Rectal smooth muscle tissue (tissue), 1 donor: ENCODE measurements at regions not wholly inside any gene's neighbourhood (a gene's known extent, or its start where the extent isn't known, plus 50 kb on each side); places are given as distances from the start of the nearest gene placed in this dataset.

Source experiments
- H3K27ac ChIP-seq: one replicate; pipeline ENCODE4 v1.7.0; 2013; ENCODE audit warnings: low read depth, low read length, inconsistent platforms
- H3K27me3 ChIP-seq: one replicate; pipeline ENCODE4 v1.7.0; 2013; ENCODE audit warnings: low read length; ENCODE audit not compliant: control insufficient read depth, insufficient read depth
- H3K36me3 ChIP-seq: one replicate; pipeline ENCODE4 v1.7.0; 2013; ENCODE audit warnings: low read length; ENCODE audit not compliant: control insufficient read depth, insufficient read depth
- H3K4me1 ChIP-seq: one replicate; pipeline ENCODE4 v1.7.0; 2013; ENCODE audit warnings: low read length; ENCODE audit not compliant: control insufficient read depth, insufficient read depth
- H3K4me3 ChIP-seq: one replicate; pipeline ENCODE4 v1.7.0; 2013; ENCODE audit warnings: low read length
- H3K9ac ChIP-seq: one replicate; pipeline ENCODE4 v1.7.0; 2013; ENCODE audit warnings: low read length

- H3K27ac ChIP-seq = no peak overlapping the region
- H3K27me3 ChIP-seq = no peaks in the 10 kb centered on the region
- H3K9ac ChIP-seq = no peak overlapping the region
- H3K36me3 ChIP-seq = no peaks in the 10 kb centered on the region
- H3K4me3 ChIP-seq = no peak overlapping the region
- no peaks in the 10 kb centered on the region for H3K4me1 ChIP-seq
Measured at GRCh38 chr3:106880206-106880605, 497.0 kb upstream of the CCDC54 start.

- Histone ChIP-seq H3K27me3 (no peaks in the 10 kb centered on the region), H3K4me1 (no peaks in the 10 kb centered on the region), H3K9ac (no peak overlapping the region)
Measured at GRCh38 chr3:106881186-106881585, 496.1 kb upstream of the CCDC54 start.

GRCh38 chr3:106882297-106882696 is 494.9 kb upstream of the CCDC54 start:
- H3K27me3 ChIP-seq = no peaks in the 10 kb centered on the region
- H3K9ac ChIP-seq = no peak overlapping the region
- no peak overlapping the region for H3K4me3 ChIP-seq
- no peak overlapping the region for H3K27ac ChIP-seq
- H3K36me3 ChIP-seq = no peaks in the 10 kb centered on the region
- no peaks in the 10 kb centered on the region for H3K4me1 ChIP-seq

More at GRCh38 chr3:106881186-106881585, 496.1 kb upstream of the CCDC54 start:
- Histone ChIP-seq H3K4me3 (no peak overlapping the region), H3K36me3 (no peaks in the 10 kb centered on the region), H3K27ac (no peak overlapping the region)

GRCh38 chr3:106906074-106906473 is 471.2 kb upstream of the CCDC54 start:
- H3K36me3 ChIP-seq = no peaks in the 10 kb centered on the region
- no peak overlapping the region for H3K9ac ChIP-seq
- H3K4me3 ChIP-seq = no peak overlapping the region
- H3K27ac ChIP-seq = no peak overlapping the region
- H3K4me1 ChIP-seq = no peaks in the 10 kb centered on the region
- H3K27me3 ChIP-seq = no peaks in the 10 kb centered on the region

- no peak overlapping the region for H3K4me3 ChIP-seq
- no peak overlapping the region for H3K27ac ChIP-seq
- H3K4me1 ChIP-seq = no peaks in the 10 kb centered on the region
- H3K27me3 ChIP-seq = no peaks in the 10 kb centered on the region
- no peaks in the 10 kb centered on the region for H3K36me3 ChIP-seq
- no peak overlapping the region for H3K9ac ChIP-seq
Measured at GRCh38 chr3:106908181-106908938, 468.9 kb upstream of the CCDC54 start.

- Histone ChIP-seq H3K27me3 (no peaks in the 10 kb centered on the region), H3K27ac (no peak overlapping the region), H3K9ac (no peak overlapping the region), H3K4me3 (no peak overlapping the region), H3K4me1 (no peaks in the 10 kb centered on the region), H3K36me3 (no peaks in the 10 kb centered on the region)
Measured at GRCh38 chr3:106913111-106913698, 464.0 kb upstream of the CCDC54 start.

GRCh38 chr3:106913966-106914365 is 463.3 kb upstream of the CCDC54 start:
- Histone ChIP-seq H3K27me3 (no peaks in the 10 kb centered on the region), H3K36me3 (no peaks in the 10 kb centered on the region), H3K4me3 (no peak overlapping the region), H3K4me1 (no peaks in the 10 kb centered on the region), H3K9ac (no peak overlapping the region), H3K27ac (no peak overlapping the region)

GRCh38 chr3:106920609-106921008 is 456.6 kb upstream of the CCDC54 start:
- Histone ChIP-seq H3K4me1 (no peaks in the 10 kb centered on the region), H3K9ac (no peak overlapping the region), H3K27me3 (no peaks in the 10 kb centered on the region)

GRCh38 chr3:106929081-106929480 is 448.2 kb upstream of the CCDC54 start:
- Histone ChIP-seq H3K9ac (no peak overlapping the region), H3K4me1 (no peaks in the 10 kb centered on the region), H3K36me3 (no peaks in the 10 kb centered on the region), H3K27ac (no peak overlapping the region), H3K4me3 (no peak overlapping the region), H3K27me3 (no peaks in the 10 kb centered on the region)

More at GRCh38 chr3:106920609-106921008, 456.6 kb upstream of the CCDC54 start:
- Histone ChIP-seq H3K4me3 (no peak overlapping the region), H3K27ac (no peak overlapping the region), H3K36me3 (no peaks in the 10 kb centered on the region)

- Histone ChIP-seq H3K27ac (no peak overlapping the region), H3K27me3 (no peaks in the 10 kb centered on the region), H3K9ac (no peak overlapping the region), H3K36me3 (no peaks in the 10 kb centered on the region), H3K4me3 (no peak overlapping the region), H3K4me1 (no peaks in the 10 kb centered on the region)
Measured at GRCh38 chr3:106930086-106930485, 447.2 kb upstream of the CCDC54 start.

- Histone ChIP-seq H3K9ac (no peak overlapping the region), H3K4me1 (no peaks in the 10 kb centered on the region), H3K36me3 (no peaks in the 10 kb centered on the region), H3K4me3 (no peak overlapping the region), H3K27ac (no peak overlapping the region), H3K27me3 (no peaks in the 10 kb centered on the region)
Measured at GRCh38 chr3:106931904-106932303, 445.3 kb upstream of the CCDC54 start.

- Histone ChIP-seq H3K4me3 (no peak overlapping the region), H3K36me3 (no peaks in the 10 kb centered on the region), H3K9ac (no peak overlapping the region), H3K27me3 (no peaks in the 10 kb centered on the region), H3K27ac (no peak overlapping the region), H3K4me1 (no peaks in the 10 kb centered on the region)
Measured at GRCh38 chr3:106936337-106936736, 440.9 kb upstream of the CCDC54 start.

- Histone ChIP-seq H3K9ac (no peak overlapping the region), H3K27ac (no peak overlapping the region), H3K4me3 (no peak overlapping the region), H3K36me3 (no peaks in the 10 kb centered on the region), H3K27me3 (no peaks in the 10 kb centered on the region), H3K4me1 (no peaks in the 10 kb centered on the region)
Measured at GRCh38 chr3:106942051-106942450, 435.2 kb upstream of the CCDC54 start.
